A673 (cell line): ENCODE measurements at regions not wholly inside any gene's neighbourhood (a gene's known extent, or its start where the extent isn't known, plus 50 kb on each side); places are given as distances from the start of the nearest gene placed in this dataset.

ENCODE experiments used
- EZH2 ChIP-seq: fragments of 200-600 bp; sonication (generic); IDR thresholded peaks from 2 replicates; pipeline ENCODE4 v1.6.1; 2017; ENCODE audit warnings: borderline replicate concordance, low read depth, mild to moderate bottlenecking, mixed read lengths, antibody characterized with exemption, low read length; ENCODE audit not compliant: poor library complexity, severe bottlenecking
- TF ChIP-seq, protein P1 (sequence below): fragments of 300-800, 200-600 bp; sonication (generic); conservative IDR thresholded peaks from 2 replicates; pipeline ENCODE4 v1.5.1; 2017; ENCODE audit warnings: low read depth, mild to moderate bottlenecking, antibody characterized with exemption, low read length, moderate library complexity, mixed read lengths

DNA sequence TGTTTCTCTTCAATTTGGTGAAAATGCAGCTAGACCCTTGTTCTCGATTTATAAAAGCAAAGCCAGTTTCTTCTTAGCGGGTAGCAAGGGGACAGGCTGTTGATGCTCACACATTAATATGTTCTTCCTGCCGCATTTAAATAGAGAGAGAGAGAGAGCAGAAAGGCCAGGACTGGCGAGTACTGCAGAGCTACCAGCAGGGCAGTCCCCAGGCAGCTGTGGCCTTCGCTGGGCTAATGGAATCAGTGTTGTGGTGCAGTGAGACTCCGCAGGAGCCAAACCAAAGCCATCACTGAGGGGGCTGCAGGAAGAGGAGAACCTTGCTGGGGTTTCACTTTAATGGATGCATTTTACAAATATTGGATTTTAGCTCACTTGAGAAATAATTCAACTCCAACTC is 223.6 kb downstream of the ACTR3 start:
- TF ChIP-seq, protein P1, sequence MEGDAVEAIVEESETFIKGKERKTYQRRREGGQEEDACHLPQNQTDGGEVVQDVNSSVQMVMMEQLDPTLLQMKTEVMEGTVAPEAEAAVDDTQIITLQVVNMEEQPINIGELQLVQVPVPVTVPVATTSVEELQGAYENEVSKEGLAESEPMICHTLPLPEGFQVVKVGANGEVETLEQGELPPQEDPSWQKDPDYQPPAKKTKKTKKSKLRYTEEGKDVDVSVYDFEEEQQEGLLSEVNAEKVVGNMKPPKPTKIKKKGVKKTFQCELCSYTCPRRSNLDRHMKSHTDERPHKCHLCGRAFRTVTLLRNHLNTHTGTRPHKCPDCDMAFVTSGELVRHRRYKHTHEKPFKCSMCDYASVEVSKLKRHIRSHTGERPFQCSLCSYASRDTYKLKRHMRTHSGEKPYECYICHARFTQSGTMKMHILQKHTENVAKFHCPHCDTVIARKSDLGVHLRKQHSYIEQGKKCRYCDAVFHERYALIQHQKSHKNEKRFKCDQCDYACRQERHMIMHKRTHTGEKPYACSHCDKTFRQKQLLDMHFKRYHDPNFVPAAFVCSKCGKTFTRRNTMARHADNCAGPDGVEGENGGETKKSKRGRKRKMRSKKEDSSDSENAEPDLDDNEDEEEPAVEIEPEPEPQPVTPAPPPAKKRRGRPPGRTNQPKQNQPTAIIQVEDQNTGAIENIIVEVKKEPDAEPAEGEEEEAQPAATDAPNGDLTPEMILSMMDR, result no peak
- TF ChIP-seq EZH2, result no peak
